ENCODE measurements at regions not wholly inside any gene's neighbourhood (a gene's known extent, or its start where the extent isn't known, plus 50 kb on each side); places are given as distances from the start of the nearest gene placed in this dataset.

GRCh38 chr10:8273749-8274148, 219.3 kb downstream of the GATA3 start:
- TF ChIP-seq CTCF (IDR thresholded peaks at IDR 0.05) (no peak), POLR2A (IDR thresholded peaks at IDR 0.05) (no peak), POLR2AphosphoS5 (IDR thresholded peaks at IDR 0.05) (no peak)
